HG03066 (cell line): ENCODE measurements at regions not wholly inside any gene's neighbourhood (a gene's known extent, or its start where the extent isn't known, plus 50 kb on each side); places are given as distances from the start of the nearest gene placed in this dataset.
"Not testable (repeated sequence)": the region's sequence is repeated elsewhere in the genome, so short reads cannot be mapped to it uniquely, and the experiment has no call there.

Experiments
- ATAC-seq: cut with Tn5 transposase; IDR thresholded peaks from one replicate; pipeline ENCODE4 v1.9.1; 2021; ENCODE audit warnings: low read depth; ENCODE audit not compliant: unreplicated experiment

DNA sequence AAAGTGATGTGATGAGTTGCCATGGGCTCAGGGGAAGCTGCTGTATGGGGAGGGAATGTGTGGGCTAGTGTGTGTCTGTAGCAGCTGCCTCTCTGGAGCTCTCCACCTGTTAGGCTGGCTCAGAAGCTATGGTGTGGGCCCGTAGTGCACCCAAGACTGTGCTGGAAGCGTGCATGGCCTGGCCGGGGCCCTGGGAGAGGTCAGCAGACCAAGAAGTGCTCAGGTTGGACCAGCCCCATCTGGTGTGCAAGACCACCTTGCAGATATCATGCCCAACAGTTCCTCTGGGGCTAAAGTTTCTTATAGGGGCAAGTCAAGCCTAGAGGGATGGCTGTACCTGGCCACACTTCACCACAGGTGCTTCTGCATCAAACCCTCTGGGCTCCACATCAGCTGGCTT is 274.4 kb upstream of the CCDC179 start:
- ATAC-seq = no peak

DNA sequence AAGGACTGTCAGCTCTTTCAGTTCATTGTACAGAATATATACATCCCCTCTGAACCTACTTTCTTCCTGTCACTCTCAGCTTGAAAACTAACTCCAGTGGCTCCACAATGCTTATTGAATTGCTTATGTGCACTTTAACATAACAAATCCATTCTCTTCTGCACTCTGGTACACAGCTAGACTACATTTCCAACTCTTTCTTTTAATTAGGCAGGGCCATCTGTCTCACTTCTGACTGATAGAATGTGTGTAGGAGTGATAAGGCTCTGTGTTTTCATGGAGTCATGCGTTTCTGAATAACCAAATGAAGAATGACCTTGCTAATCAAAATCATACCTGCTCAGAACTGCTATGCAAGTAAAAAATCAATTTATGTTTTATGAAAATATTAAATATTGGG is 278.5 kb upstream of the CCDC179 start:
- ATAC-seq = no peak

DNA sequence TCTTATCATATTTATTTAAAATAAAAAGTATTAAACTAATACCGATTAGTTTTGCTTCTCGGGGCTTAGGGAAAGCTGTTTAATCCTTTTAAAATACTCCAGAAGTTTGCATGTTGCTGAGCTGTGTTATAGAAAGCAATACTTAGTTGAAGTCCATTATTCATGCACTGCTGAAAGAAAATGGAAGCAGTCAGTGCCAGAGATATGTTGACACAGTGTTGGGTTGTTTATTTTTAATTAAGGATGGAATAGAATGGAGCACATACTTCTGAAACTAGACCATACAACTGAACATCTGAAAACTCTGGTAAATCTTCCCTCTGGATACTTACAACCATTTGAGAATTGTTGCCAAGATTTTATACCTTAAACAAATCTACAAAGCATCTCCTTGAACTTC is 282.7 kb upstream of the CCDC179 start:
- no peak for ATAC-seq

DNA sequence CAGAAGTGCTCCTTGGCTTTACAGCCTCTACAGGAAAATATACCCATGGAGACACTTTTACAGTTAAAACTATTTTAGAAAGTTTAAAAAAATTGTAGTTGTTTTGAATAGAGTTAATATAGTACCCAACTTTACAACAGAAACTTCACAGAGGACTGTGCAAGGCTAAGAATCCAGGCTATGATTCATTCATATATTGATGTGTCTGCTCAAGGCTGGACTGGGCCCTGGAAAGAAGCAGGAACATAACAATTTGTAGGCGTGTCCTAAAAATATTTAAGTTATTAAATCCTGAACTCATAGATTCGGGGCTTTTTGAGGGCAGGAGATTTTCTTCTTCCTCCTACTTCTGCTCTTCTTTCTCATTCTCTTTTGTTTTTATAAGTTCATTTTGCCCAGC is 291.5 kb upstream of the CCDC179 start:
- ATAC-seq = no peak

DNA sequence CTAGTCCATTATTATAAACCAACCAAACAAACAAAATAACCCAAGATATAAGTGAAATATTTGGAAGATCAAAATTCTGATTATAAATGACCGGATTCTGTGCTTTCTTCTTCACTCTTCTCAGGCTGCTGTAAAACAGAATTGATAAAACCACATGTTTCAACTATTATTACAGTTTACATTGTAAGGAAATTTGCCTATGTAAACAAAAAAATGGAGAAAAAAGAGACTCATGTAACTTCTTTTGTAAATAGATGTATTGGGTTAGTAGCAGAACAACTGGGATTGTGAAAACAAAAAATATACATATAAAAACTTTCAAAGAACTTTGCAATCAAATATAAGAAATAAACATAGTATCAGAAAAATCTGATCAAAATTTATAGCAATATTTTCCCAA is 295.2 kb upstream of the CCDC179 start:
- ATAC-seq = no peak

DNA sequence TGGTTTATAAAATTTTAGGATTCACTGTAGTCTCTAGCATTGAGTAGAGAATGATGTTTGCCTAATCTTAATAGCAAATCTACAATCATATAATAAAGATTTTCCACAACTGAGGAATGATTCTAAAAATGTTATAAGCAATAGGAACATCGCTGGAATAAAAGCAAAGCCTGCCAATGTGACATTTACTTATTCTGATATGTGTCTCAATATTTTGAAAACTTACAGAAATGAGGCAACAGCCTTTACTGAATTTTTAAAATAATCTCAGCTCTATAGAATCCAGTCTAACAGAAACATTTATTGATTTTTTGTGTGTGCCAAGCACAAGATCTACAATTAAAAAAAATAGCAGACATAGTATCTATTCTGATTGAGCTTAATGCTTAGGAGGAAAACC is 303.7 kb upstream of the CCDC179 start:
- ATAC-seq = no peak

DNA sequence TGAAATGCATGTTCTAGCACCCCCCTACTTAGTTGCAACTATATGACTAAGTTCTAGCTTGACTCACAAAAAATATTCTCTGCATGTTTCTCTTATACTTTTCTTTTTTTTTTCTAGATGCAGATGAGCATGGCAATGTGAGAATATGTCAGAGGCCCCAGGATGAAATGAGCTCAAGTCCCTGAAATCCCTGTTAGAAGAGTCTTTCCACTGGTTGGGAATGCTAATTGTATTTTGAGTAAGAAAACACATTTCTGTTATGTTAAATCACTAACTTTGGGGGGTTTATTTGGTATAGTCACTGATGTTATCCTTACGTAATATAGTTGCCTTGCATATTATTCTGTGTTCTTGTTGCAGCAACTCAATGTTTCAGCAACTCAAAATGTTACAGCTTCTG is 306.1 kb upstream of the CCDC179 start:
- no peak for ATAC-seq

DNA sequence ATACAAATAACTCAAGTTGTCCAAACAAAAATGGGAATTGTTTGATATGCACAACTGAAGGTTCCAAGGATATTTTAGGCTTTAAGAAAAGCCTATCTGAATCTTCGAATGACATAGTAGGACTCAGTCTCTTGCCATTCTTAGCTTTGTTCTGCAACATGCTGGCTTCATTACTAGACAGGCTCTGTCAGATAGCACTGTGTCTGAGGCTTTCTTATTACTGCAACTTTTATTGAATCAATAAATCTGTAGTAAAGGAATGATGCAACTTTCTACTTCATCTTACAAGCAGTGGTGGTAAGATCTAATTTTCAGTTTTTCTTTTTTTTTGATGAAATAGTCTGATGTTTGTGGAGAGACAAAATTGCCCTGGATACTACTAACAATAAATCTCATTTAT is 319.3 kb upstream of the CCDC179 start:
- no peak for ATAC-seq

DNA sequence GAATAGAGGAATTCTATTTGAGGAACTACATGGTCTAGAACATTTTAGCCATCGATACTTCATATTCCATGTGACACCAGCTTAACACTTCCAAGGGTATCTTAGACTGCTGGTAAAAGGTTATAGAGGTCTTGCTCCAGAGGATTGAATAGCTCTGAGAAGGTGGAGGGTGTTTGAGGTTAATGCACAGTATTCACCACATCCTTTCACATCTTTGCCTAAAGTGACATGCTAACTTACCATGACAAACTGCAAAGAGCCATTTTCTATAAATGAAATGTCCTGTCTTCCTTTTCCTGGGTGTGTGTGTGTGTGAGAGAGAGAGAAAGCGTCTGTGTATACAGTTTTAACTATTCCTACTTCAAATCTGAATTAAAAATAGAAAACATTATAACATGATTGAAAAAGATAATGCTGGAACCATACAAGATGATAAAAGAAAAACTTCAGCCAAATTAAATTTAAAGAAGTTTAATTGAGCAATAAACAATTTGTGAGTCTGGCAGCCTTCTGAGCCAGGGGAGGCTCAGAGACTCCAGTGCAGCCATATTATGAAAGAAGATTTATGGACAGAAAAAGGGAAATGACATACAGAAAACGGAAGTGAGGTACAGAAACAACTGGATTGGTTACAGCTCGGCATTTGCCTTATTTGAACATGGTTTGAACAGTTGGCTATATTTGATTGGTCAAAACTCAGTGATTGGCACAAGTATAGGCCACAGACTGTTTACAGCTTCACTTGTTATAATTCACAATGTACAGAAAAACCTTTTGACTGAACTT is 320.9 kb upstream of the CCDC179 start:
- no peak for ATAC-seq

DNA sequence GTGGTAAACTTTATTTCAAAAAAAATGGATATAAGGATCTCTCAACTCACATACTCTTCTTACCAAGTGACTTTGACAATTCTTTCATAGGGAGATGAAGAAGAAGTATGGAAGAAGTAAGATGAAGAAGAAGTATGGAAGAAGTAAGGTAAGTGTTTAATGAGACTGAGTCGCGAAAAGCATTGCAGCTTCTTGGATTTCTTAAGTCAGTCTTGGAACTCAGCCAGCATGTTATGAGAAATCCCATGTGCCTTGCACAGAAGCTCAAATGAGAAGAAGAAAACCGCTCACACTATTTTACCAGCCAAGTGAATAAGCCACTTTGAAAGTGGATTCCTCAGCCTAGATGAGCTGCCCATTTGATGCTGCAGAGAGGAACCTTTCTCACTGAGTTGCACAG is 332.0 kb upstream of the CCDC179 start:
- ATAC-seq = no peak

DNA sequence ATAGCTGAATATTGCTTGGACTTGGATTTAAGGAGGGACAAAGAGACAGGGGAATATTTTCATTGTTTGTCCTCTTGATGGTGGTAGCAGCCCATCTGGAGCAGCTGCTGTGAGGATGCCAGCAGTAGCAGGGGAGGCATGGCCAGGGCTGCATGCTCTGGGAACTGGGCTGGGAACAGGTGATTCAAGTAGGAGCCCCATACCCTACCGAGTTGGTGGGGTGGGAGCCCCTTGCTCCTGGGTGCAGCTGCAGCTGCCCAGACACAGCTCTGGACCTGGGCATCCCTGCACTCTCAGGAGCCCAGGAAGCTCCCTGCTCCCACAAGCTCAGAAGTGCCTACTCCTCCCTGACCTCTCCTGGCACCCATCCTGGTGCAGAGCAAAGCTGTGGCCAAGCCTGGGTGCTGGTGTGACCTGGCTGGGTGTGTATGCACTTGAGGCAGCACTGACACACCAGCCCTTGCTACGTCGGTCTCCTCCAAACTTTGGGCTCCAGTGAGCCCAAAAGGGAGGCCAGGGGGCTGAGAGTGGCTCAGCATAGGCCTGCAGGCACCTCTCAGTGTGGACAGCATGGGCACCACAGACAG is 341.8 kb upstream of the CCDC179 start:
- no peak for ATAC-seq

DNA sequence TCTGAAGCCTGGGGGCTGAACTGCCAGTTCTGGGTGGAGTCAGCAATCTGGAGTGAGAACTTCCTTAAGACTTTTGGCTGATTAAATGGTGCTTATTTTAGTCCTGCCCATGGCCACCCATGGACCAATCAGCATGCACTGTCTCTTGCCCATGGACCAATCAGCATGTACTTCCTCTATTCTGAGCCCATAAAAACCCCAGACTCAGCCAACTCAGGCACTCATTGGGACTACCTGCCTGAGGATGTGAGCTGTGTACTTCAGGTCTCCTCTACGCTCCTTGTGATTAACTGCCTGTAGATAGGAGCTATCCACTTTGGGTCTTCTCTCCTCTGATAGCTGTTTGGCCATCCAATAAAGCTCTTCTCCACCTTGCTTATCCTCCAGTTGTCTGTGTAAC is 342.3 kb upstream of the CCDC179 start:
- no peak for ATAC-seq

DNA sequence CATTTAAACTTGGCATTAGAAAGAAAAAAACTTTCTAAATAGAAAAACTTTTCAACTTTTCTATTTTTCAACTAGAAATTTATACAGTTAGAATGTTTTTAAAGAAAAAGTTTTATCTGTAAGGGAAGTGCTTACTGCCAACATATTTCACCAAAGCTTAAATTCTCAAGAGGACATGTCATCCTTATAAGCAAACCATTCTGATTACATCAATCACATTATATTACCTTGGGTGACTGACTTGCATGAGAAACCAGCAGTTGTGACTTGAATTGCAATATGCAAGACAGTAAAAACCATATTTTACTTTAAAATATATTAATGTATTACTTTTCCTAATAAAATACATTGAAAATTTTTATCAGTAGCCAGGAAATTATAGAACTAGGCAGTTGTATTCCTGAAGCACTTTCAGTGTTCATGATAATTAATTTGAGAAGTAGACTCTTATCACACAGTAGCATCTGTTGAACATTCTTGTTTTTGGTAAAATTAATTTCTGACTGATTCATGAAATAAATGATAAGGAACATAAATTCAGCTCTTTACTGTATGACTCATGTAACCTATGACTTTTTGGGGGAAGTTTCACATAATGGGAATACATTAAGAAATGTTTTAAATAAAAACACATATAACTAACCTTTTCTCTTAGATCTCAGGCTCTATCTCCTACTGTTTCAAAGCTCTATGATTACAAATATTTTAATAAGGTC is 345.0 kb upstream of the CCDC179 start:
- ATAC-seq = no peak

DNA sequence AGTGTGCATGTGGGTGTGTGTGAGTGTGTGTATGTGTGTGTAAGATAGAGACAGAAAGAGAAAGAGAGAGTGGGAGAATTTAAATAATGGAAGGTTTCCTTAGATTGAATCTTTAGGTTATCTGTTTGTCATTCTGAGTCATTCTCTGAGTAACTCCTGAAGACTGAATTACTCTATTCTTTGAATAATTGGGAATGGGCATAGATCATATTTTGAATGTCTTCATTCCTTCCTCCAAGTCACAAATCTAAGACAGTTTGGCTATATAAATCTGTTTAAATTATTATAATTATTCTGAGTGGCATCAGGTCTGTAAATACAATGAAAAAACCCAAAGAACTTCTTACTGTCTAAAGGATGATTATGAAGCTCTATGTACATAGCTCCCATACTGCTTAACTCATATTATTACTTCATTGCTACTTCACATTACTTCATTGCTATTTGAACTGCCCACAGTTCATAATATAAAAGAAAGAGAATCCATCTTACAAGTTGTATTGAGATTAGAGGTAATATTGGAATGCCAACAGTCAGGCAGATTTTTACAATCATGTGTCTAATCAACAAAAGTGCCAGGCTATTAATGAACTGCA is 346.6 kb upstream of the CCDC179 start:
- ATAC-seq = no peak

DNA sequence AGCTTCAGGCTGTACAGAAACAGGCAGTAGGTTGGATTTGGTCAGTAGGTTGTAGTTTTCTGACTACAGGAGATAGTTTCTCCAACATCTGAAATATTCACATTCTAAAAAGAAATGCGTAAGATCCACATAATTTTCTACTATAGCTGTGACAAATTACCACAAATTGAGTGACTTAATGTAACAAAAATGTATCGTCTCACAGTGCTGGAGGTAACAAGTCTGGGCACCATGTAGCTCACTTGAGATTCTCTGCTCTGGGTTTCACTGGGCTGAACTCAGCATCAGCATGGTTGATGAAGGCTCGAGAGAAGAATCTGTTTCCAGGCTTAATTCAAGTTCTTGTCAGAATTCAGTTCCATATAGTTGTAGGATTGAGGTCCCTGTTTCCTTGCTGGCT is 350.9 kb upstream of the CCDC179 start:
- ATAC-seq = no peak

DNA sequence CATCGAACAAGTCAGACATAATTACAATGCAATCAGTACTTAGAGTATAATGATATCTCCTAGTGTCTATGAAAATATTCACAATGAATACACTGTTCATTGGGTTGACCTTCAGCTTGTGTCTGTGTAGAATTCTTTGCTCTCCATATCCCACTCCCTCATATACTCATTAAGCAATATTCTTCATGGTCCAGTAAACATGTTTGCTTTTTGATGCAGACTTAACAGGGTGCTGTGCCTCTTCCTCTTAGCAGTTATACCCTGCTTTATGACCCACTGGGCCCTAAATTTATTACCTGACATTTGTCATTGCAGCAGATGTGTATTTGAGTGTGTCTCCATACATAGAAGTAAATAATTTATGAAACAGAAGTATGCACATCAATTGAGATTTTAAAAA is 352.5 kb upstream of the CCDC179 start:
- no peak for ATAC-seq

DNA sequence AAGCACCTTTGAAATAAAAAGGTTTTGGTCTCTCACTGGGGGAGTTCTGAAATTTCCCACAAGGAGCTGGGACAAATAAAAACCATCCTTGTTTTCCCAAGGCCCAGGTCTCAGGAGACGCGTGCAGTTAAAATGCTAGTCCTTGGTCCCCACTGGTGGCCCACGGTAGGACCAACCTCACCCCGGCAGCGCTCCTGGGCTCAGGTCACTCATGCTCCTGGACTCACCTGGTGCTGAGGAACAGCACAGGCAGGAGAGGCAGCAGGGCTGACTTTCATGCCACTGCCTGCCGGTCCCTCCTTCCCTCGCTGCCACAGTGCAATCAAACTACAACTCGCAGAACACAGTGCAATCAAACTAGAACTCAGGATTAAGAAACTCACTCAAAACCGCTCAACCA is 356.8 kb upstream of the CCDC179 start:
- ATAC-seq = no peak

DNA sequence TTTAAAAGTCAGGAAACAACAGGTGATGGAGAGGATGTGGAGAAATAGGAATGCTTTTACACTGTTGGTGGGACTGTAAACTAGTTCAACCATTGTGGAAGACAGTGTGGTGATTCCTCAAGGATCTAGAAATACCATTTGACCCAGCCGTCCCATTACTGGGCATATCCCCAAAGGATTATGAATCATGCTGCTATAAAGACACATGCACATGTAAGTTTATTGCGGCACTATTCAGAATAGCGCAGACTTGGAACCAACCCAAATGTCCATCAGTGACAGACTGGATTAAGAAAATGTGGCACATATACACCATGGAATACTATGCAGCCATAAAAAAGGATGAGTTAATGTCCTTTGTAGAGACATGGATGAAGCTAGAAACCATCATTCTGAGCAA is 359.8 kb upstream of the CCDC179 start:
- ATAC-seq = not testable (repeated sequence)

DNA sequence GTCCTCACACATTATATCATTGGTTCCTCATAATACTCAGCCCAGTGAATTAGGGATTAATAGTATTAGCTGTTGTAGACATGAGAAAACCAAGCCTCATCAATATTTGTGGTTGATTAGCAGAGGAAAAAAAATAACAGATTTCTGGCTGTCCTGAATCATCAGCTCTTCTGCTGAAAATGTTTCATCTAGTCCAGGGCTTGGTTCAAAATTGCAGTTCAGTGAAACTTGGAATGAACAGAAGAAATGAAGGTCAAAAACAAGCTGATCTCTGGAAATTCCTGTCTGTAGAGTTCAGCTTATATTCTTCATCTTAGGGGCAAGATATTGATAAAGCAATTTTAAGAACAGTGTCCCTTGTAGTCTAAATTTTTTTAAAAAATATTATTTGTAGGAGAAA is 361.1 kb upstream of the CCDC179 start:
- ATAC-seq = no peak

DNA sequence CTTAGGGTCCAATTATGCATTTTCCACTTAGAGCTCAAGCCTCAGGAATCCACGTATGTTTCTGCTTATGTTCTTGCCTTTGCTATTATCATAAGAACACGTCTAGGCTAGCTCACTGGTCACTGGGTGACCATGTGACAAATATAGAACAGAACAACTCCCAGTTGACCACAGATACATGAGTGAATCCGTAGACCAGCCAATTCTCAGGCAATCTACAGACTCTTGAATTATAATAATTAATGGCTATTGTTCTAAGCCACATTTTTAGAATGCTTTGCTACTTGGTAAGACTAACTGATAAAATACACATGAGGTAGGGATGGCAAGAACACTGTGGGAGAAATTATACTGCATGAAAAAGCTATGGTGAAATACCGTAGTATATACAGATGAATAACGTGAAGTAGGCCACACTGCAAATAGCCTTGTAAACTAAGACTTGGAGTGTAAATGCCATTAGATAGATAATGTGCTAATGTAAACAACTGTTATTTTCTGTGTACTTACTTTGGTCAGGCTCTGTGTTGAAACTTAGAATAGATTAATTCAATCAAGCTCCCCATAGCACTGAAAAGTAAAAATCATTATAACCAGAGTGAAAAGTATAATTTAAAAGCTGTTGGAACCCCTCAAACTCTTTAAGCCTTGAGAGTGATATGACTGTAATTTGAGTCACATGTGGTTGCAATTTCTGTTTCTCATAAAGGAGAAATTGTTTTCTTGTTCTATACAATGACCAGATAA is 366.2 kb upstream of the CCDC179 start:
- ATAC-seq = no peak

DNA sequence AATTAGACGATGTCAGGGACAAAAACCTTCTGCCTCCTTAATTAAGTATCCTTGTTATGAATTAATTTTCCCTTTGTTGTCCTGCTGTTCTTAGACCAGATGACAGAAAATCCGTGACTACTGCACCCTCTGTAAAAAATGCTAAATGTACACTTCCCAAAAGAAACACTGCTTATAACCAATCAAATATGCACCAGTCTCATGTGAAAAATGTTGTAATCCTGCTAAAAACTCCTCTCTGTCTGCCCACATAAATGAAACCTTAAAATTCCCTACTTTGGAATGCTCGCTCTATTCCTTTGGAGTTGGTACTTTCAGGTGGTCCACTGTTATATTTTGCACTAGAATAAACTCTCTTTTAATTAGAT is 366.8 kb upstream of the CCDC179 start:
- ATAC-seq = no peak
